Choroid plexus epithelial cell (primary cell): ENCODE measurements at regions not wholly inside any gene's neighbourhood (a gene's known extent, or its start where the extent isn't known, plus 50 kb on each side); places are given as distances from the start of the nearest gene placed in this dataset.

Experiments used
- DNase-seq: peaks from one replicate; pipeline ENCODE4 v3.0.0-alpha.2; 2010; ENCODE audit warnings: low read depth
- H3K4me3 ChIP-seq: 2 replicates; pipeline ENCODE4 v1.5.1; 2011; ENCODE audit warnings: low read depth, mild to moderate bottlenecking, control low read depth, low read length, moderate library complexity
- TF ChIP-seq, protein P1 (sequence below): conservative IDR thresholded peaks from 2 replicates; pipeline ENCODE4 v1.5.1; 2011; ENCODE audit warnings: low read depth, mild to moderate bottlenecking, control low read depth, inconsistent platforms, low read length, moderate library complexity

DNA sequence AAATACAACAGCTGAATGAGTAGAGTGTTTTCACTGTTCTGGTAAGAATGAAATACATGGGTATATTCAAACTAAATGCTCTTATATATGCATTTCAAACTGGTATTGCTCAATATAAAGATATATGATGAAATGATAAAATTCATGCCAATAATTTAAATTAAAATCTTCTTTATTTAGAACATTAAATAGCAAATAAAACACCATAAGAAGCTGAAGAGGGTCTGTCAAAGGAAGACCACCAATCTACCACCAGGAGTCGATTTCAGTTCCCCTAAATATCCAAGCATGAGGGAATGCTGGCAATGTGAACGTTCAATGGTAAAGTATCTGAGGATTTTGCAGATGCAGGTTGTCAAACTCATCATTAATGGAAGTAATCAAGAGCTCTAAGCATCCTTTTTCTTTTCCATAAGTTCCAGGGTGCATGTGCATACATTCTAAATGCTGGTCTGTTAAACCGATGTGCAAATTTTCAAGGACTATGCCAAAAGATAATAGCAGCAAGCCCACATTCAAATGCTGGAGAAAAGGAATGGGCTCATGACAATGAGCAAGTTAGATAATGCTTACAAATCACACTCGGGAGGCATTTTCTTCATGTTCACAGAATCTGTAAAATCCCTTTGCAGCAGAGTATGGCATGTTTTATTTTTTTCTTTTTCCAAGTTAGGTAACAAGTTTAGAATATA is 118.8 kb upstream of the MTAP start:
- DNase-seq: no peak
- TF ChIP-seq, protein P1, sequence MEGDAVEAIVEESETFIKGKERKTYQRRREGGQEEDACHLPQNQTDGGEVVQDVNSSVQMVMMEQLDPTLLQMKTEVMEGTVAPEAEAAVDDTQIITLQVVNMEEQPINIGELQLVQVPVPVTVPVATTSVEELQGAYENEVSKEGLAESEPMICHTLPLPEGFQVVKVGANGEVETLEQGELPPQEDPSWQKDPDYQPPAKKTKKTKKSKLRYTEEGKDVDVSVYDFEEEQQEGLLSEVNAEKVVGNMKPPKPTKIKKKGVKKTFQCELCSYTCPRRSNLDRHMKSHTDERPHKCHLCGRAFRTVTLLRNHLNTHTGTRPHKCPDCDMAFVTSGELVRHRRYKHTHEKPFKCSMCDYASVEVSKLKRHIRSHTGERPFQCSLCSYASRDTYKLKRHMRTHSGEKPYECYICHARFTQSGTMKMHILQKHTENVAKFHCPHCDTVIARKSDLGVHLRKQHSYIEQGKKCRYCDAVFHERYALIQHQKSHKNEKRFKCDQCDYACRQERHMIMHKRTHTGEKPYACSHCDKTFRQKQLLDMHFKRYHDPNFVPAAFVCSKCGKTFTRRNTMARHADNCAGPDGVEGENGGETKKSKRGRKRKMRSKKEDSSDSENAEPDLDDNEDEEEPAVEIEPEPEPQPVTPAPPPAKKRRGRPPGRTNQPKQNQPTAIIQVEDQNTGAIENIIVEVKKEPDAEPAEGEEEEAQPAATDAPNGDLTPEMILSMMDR: no peak
- H3K4me3 ChIP-seq: no peak overlapping the region

- TF ChIP-seq, protein P1: no peak
- no peak for DNase-seq
- H3K4me3 ChIP-seq: no peak overlapping the region
Measured at GRCh38 chr9:21684231-21684630, 118.2 kb upstream of the MTAP start.

GRCh38 chr9:21684831-21685362 is 117.5 kb upstream of the MTAP start:
- TF ChIP-seq, protein P1: no peak
- peak; percentile 81 for DNase-seq
- no peak overlapping the region for H3K4me3 ChIP-seq

- no peak overlapping the region for H3K4me3 ChIP-seq
- DNase-seq: peak; percentile 47
- TF ChIP-seq, protein P1: no peak
Measured at GRCh38 chr9:21685502-21685901, 116.9 kb upstream of the MTAP start.

DNA sequence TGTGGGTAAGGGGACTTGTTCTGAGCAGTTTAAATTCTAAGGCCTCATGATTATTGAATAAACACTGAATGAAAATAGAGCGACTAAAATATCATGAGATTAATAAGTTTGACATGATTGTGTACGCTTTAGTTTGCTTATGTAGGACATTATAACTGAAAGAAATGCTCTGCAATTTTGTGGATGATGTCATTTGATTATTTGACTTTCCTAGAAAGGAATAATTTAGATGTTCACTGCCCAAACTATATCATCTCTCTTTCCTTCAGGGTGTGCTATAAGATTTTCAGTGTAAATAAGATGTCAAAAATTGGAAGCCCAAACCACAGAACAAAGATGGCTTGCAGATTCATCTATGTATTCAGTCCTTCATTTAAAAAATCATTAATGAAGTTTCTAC is 115.7 kb upstream of the MTAP start:
- H3K4me3 ChIP-seq: no peak overlapping the region
- TF ChIP-seq, protein P1: no peak

DNA sequence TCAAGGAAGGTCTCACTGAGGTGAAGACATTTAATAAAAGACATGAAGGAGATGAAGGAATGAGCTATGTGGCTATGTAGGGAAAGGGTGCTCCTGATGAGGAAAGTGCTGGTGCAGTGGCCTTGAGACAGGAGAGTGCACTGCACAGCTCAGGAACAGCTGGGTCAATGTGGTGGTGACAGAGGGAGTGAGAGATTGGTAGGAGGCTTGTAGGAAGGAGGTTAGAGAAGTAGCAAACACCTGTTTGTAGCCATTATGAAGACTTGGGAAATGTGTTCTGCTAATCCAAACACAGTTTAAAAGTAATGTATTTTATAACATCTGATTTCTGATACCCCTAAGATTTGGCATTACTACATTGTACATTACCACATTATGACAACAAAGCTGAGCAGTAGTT is 115.1 kb upstream of the MTAP start:
- no peak overlapping the region for H3K4me3 ChIP-seq
- no peak for DNase-seq
- TF ChIP-seq, protein P1: no peak

More for the DNA sequence above, 115.7 kb upstream of the MTAP start:
- DNase-seq: no peak
